Endothelial cell of umbilical vein (primary cell): ENCODE measurements at regions not wholly inside any gene's neighbourhood (a gene's known extent, or its start where the extent isn't known, plus 50 kb on each side); places are given as distances from the start of the nearest gene placed in this dataset.

Experiments
- CTCF ChIP-seq, 2 donors: IDR thresholded peaks; 1 replicate in 1 of 2; 2 replicates in 1 of 2; pipeline ENCODE4 v1.5.1; 2011; ENCODE audit warnings: low read length in 2 of 2, mild to moderate bottlenecking in 2 of 2, moderate library complexity in 2 of 2, control low read depth in 1 of 2, inconsistent platforms in 1 of 2, low read depth in 1 of 2; ENCODE audit not compliant: insufficient read depth in 1 of 2; ENCODE audit errors: extremely low read depth in 1 of 2
- EZH2 ChIP-seq: IDR thresholded peaks from 2 replicates; pipeline ENCODE4 v1.6.1; 2012; ENCODE audit warnings: borderline replicate concordance, low read depth, mild to moderate bottlenecking, moderate library complexity, low read length, inconsistent platforms; ENCODE audit not compliant: severe bottlenecking
- JUN ChIP-seq: IDR thresholded peaks from 2 replicates; pipeline ENCODE4 v1.6.1; 2011; ENCODE audit warnings: borderline replicate concordance, low read depth; ENCODE audit not compliant: insufficient read length, insufficient read depth
- MAX ChIP-seq: IDR thresholded peaks from 2 replicates; pipeline ENCODE4 v1.6.1; 2011; ENCODE audit not compliant: insufficient read depth, insufficient read length
- POLR2A ChIP-seq: IDR thresholded peaks from 2 replicates; pipeline ENCODE4 v1.6.1; 2012; ENCODE audit warnings: low read depth, mild to moderate bottlenecking, control low read depth, low read length
- POLR2AphosphoS5 ChIP-seq: IDR thresholded peaks from 2 replicates; pipeline ENCODE4 v1.6.1; 2012; ENCODE audit warnings: low read depth, mild to moderate bottlenecking, control low read depth, low read length, moderate library complexity; ENCODE audit not compliant: insufficient read depth

GRCh38 chr3:118089563-118089962 is 945.1 kb downstream of the IGSF11 start:
- TF ChIP-seq POLR2A (no peak), CTCF (IDR thresholded peaks at IDR 0.05; ENCODE audit: extremely low read depth in 1 of 2, insufficient read depth in 1 of 2, low read depth in 1 of 2, low read length in 2 of 2) (no peak), MAX (no peak), POLR2AphosphoS5 (no peak), EZH2 (no peak), JUN (no peak)
